K562 (cell line): ENCODE measurements at regions not wholly inside any gene's neighbourhood (a gene's known extent, or its start where the extent isn't known, plus 50 kb on each side); places are given as distances from the start of the nearest gene placed in this dataset.

Source experiments
- ATAC-seq: fragments of 200-7000 bp; cut with Tn5 transposase; 3 replicates; pipeline ENCODE4 v1.9.1; 2020; ENCODE audit warnings: moderate library complexity
- BruUV-seq: library from RNA; stranded (reverse); fragments of 400-500 nt; replicated peaks from 2 replicates; lab custom pipeline; 2021; lab: Mats Ljungman, UMichigan
- CTCF ChIA-PET: fragments of 300-600 bp; formaldehyde crosslinking; extraction: SDS; loops from one replicate; lab custom pipeline; 2021; ENCODE audit warnings: low intra/inter-chr PET ratio; lab: Yijun Ruan, JAX
- POLR2A ChIA-PET: fragments of 300-600, 350-650 bp; sonication (Branson Sonifier 250); formaldehyde crosslinking; extraction: SDS; loops from one replicate; lab custom pipeline; 2021; ENCODE audit warnings: antibody characterized with exemption, inconsistent platforms; lab: Yijun Ruan, JAX
- DNase-seq, 4 experiments: peaks; one replicate each; pipeline versions ENCODE4 v3.0.0 to v3.0.0-alpha.2; 2011 to 2018; ENCODE audit warnings: low spot score in 3 of 4, mixed read lengths in 3 of 4; ENCODE audit errors: extremely low read depth in 1 of 4
- FAIRE-seq: peaks from 2 replicates; lab custom pipeline; 2011; peaks lifted over from hg19 to GRCh38; lab: Jason Lieb, UNC
- H2AFZ ChIP-seq: 2 replicates; pipeline ENCODE4 v1.6.0; 2011; ENCODE audit warnings: low read depth, low read length, control low read depth, inconsistent platforms
- H3K27ac ChIP-seq: fragments of 200-600 bp; 3 replicates; pipeline ENCODE4 v1.8.0; 2011; ENCODE audit warnings: low read depth, mild to moderate bottlenecking, control low read depth, inconsistent platforms, low read length, moderate library complexity, mixed read lengths; ENCODE audit errors: extremely low read depth
- H3K27me3 ChIP-seq, 2 experiments: fragments of 300-600 bp in 1 of 2; 2 replicates in 1 of 2; 3 replicates in 1 of 2; pipeline versions ENCODE4 v1.6.0 to v1.8.0; 2011; ENCODE audit warnings: inconsistent platforms in 2 of 2, low read length in 2 of 2, mild to moderate bottlenecking in 1 of 2, mixed read lengths in 1 of 2, moderate library complexity in 1 of 2; ENCODE audit not compliant: control insufficient read depth in 2 of 2, insufficient read depth in 2 of 2
- H3K36me3 ChIP-seq: fragments of 300-600 bp; 3 replicates; pipeline ENCODE4 v1.8.0; 2011; ENCODE audit warnings: mild to moderate bottlenecking, low read length, inconsistent platforms; ENCODE audit not compliant: control insufficient read depth, insufficient read depth
- H3K4me1 ChIP-seq, 2 experiments: fragments of 200-600 bp in 1 of 2; replicated peaks in 1 of 2; 2 replicates in 1 of 2; 3 replicates in 1 of 2; pipeline versions ENCODE4 v1.5.1 to v1.8.0; 2011; ENCODE audit warnings: inconsistent platforms in 2 of 2, low read length in 2 of 2, mild to moderate bottlenecking in 1 of 2, mixed read lengths in 1 of 2, moderate library complexity in 1 of 2; ENCODE audit not compliant: control insufficient read depth in 2 of 2, insufficient read depth in 2 of 2
- H3K4me2 ChIP-seq: 2 replicates; pipeline ENCODE4 v1.6.1; 2011; ENCODE audit warnings: low read length, control low read depth, inconsistent platforms, mixed read lengths; ENCODE audit not compliant: insufficient read depth
- H3K4me3 ChIP-seq: fragments of 200-600 bp; sonication (generic), shearing (Covaris generic); 2 replicates; pipeline ENCODE4 v1.5.1; 2016; ENCODE audit warnings: control low read depth, inconsistent platforms
- H3K79me2 ChIP-seq: fragments of 200-600 bp; 3 replicates; pipeline ENCODE4 v1.8.0; 2011; ENCODE audit warnings: low read length, inconsistent platforms; ENCODE audit not compliant: control insufficient read depth, insufficient read depth
- H3K9ac ChIP-seq, 2 experiments: 2 replicates each; pipeline versions ENCODE4 v1.6.0 to v1.6.1; 2011; ENCODE audit warnings: low read depth in 2 of 2, low read length in 2 of 2, control low read depth in 1 of 2, inconsistent platforms in 1 of 2, mild to moderate bottlenecking in 1 of 2, mixed read lengths in 1 of 2; ENCODE audit not compliant: insufficient read depth in 1 of 2
- H3K9me1 ChIP-seq: one replicate; pipeline ENCODE4 v1.6.0; 2011; ENCODE audit warnings: inconsistent platforms, mild to moderate bottlenecking, low read length, moderate library complexity; ENCODE audit not compliant: control insufficient read depth, insufficient read depth
- H3K9me3 ChIP-seq: replicated peaks from 2 replicates; pipeline ENCODE4 v1.5.1; 2011; ENCODE audit warnings: low read depth, low read length, inconsistent platforms; ENCODE audit not compliant: control insufficient read depth, insufficient read depth
- H4K20me1 ChIP-seq: replicated peaks from 2 replicates; pipeline ENCODE4 v1.6.1; 2011; ENCODE audit warnings: low read length, inconsistent platforms, mixed read lengths; ENCODE audit not compliant: control insufficient read depth, insufficient read depth
- ASH1L ChIP-seq: fragments of 450-650 bp; IDR thresholded peaks from 2 replicates; pipeline ENCODE4 v1.6.1; 2018; ENCODE audit warnings: borderline replicate concordance, mild to moderate bottlenecking, low read depth; ENCODE audit not compliant: partially characterized antibody
- HDAC6 ChIP-seq: IDR thresholded peaks from 2 replicates; pipeline ENCODE4 v1.6.1; 2012; ENCODE audit warnings: low read depth, mild to moderate bottlenecking, control low read depth, inconsistent platforms, low read length, moderate library complexity
- MCM2 ChIP-seq: fragments of 450-650 bp; IDR thresholded peaks from 2 replicates; pipeline ENCODE4 v1.6.1; 2017; ENCODE audit warnings: low read depth, mild to moderate bottlenecking
- RFX1 ChIP-seq: fragments of 450-650 bp; IDR thresholded peaks from 2 replicates; pipeline ENCODE4 v1.6.1; 2016; ENCODE audit warnings: mild to moderate bottlenecking, moderate library complexity
- RFX5 ChIP-seq: IDR thresholded peaks from 2 replicates; pipeline ENCODE4 v1.6.1; 2011; ENCODE audit warnings: low read depth, mild to moderate bottlenecking, improper control_type of control experiment, low read length
- TAF15 ChIP-seq: fragments of 200-400 bp; formaldehyde crosslinking; IDR thresholded peaks from 2 replicates; pipeline ENCODE4 v1.6.1; 2017; ENCODE audit warnings: mild to moderate bottlenecking, low read depth, low read length, moderate library complexity
- XRCC4 ChIP-seq: IDR thresholded peaks from one replicate; pipeline ENCODE4 v1.6.1; 2011; ENCODE audit not compliant: insufficient read depth, insufficient read length; ENCODE audit errors: extremely low read depth
- ZFP30 ChIP-seq: fragments of 250-450 bp; sonication (Bioruptor Pico); IDR thresholded peaks from 2 replicates; pipeline ENCODE4 v1.8.0; 2022; ENCODE audit warnings: moderate library complexity, mild to moderate bottlenecking, inconsistent platforms, borderline replicate concordance
- WGBS: fragments of 100-300 bp; shearing (Covaris generic); methylation state at CpG from one replicate; pipeline ENCODE4 v1.1.6; 2016; ENCODE audit warnings: low coverage, mixed read lengths; ENCODE audit not compliant: insufficient coverage; ENCODE audit errors: missing lambda C conversion rate; 5-methylcytosine and 5-hydroxymethylcytosine counted together
- in situ Hi-C: fragments of 300-500 bp; cut with MboI; formaldehyde crosslinking; loops from 4 replicates; pipeline ENCODE4 v1.15.0; 2018; ENCODE audit warnings: inconsistent platforms, mixed read lengths
- intact Hi-C: fragments of 100-400 bp; cut with micrococcal nuclease; formaldehyde crosslinking; loops from 2 replicates; pipeline ENCODE4 v1.14.2; 2022
- TF ChIP-seq, protein P1 (sequence below), 2 experiments: fragments of 150-350 bp in 1 of 2; IDR thresholded peaks; 2 replicates each; pipeline ENCODE4 v1.6.1; 2012 to 2016; ENCODE audit warnings: low read depth in 2 of 2, low read length in 2 of 2, mild to moderate bottlenecking in 1 of 2, moderate library complexity in 1 of 2

DNA sequence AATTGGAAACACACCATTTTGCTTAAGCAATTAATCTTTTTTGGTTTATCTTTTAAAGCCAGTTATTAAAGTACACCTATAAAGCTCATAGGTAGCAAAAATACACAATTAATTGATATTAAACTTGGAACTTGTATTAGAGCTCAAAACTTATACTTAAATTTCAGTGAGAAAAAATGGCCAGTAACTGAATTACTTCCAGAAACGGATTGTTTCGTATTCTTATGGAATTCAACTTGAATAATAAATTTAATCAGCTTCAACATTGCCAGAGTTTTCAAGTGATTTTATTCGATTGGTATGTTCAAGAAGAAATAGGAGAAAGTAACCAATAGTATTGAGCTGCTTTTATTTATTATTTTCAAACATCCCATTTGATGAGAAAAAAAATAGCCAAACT lies 112.7 kb upstream of the PDE10A start (continued):
- TF ChIP-seq, protein P1, sequence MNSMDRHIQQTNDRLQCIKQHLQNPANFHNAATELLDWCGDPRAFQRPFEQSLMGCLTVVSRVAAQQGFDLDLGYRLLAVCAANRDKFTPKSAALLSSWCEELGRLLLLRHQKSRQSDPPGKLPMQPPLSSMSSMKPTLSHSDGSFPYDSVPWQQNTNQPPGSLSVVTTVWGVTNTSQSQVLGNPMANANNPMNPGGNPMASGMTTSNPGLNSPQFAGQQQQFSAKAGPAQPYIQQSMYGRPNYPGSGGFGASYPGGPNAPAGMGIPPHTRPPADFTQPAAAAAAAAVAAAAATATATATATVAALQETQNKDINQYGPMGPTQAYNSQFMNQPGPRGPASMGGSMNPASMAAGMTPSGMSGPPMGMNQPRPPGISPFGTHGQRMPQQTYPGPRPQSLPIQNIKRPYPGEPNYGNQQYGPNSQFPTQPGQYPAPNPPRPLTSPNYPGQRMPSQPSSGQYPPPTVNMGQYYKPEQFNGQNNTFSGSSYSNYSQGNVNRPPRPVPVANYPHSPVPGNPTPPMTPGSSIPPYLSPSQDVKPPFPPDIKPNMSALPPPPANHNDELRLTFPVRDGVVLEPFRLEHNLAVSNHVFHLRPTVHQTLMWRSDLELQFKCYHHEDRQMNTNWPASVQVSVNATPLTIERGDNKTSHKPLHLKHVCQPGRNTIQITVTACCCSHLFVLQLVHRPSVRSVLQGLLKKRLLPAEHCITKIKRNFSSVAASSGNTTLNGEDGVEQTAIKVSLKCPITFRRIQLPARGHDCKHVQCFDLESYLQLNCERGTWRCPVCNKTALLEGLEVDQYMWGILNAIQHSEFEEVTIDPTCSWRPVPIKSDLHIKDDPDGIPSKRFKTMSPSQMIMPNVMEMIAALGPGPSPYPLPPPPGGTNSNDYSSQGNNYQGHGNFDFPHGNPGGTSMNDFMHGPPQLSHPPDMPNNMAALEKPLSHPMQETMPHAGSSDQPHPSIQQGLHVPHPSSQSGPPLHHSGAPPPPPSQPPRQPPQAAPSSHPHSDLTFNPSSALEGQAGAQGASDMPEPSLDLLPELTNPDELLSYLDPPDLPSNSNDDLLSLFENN (IDR thresholded peaks at IDR 0.05; ENCODE audit: low read depth in 2 of 2, low read length in 2 of 2): no peak
- TF ChIP-seq MCM2: no peak
- no peak for TF ChIP-seq XRCC4
- no peak for TF ChIP-seq RFX5
- TF ChIP-seq ZFP30: no peak
- no peak for TF ChIP-seq ASH1L
- TF ChIP-seq TAF15: no peak
- TF ChIP-seq, all 486 proteins: peak for 0

DNA sequence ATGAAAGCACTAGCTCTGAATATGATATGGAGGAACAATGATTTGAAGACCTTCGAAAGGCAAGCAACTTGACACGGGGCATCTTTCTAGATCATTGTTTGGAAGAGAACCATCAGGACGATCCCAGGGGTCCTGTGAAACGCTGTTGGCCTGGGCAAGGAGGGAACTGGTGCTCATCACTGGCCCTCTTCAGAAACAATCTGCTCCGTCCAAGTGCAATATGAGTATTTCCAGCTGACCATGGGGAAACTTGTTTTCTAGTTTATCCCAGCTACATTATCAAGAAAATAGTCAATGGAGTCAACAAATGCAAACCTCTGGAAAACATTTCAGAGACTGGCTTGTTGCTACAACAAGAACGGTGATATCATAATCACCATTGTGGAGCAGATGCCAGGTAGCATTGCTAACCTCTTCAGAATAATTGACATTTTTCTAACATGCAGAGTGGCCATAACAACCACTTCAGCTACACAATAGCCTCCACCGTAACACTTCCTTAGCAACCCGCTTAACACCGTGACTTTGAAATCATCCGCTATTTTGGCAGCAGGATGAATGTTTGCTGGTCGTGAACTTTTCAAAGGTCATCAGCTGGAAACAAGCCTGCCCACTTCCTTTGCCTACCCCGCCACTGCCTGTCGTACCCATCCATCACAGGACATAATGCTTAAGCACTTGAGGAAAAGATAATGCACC lies 112.0 kb upstream of the PDE10A start:
- peaks cover 3 to 15% of the 10 kb centered on the region in 2 experiments; a peak in 2 of 5 replicates for H3K27me3 ChIP-seq
- H3K9me1 ChIP-seq: no peaks in the 10 kb centered on the region
- no peaks in the 10 kb centered on the region for H3K4me1 ChIP-seq
- intact Hi-C loops (no loop called here), in situ Hi-C loops (no loop called here)
- H3K79me2 ChIP-seq: no peaks in the 10 kb centered on the region
- no peaks in the 10 kb centered on the region for H4K20me1 ChIP-seq
- H3K9ac ChIP-seq: no peak overlapping the region
- H3K27ac ChIP-seq: no peak overlapping the region
- TF ChIP-seq RFX1 (peak; percentile 16; the same call in 1 of the 2 replicates), HDAC6 (no peak)
- ATAC-seq (no peak), FAIRE-seq (no peak), DNase-seq (no peak)
- no peak overlapping the region for H2AFZ ChIP-seq
- H3K9me3 ChIP-seq: no peaks in the 10 kb centered on the region
- WGBS: under 1% methylated on average over 13 of the region's 13 CpGs
- ChIA-PET CTCF (no interaction called here), POLR2A (interaction anchor here (1.1 kb wide), 1 partner anchor 28 kb away, joined by 3 read pairs; no protein-coding TSS in a partner anchor)
- no peak overlapping the region for H3K4me3 ChIP-seq
- no peak overlapping the region for H3K4me2 ChIP-seq
- H3K36me3 ChIP-seq: no peaks in the 10 kb centered on the region
- BruUV-seq: no TSS peak
